Erythroblast (primary cell): ENCODE measurements at regions not wholly inside any gene's neighbourhood (a gene's known extent, or its start where the extent isn't known, plus 50 kb on each side); places are given as distances from the start of the nearest gene placed in this dataset.

ENCODE experiments used
- GATA1 ChIP-seq: IDR thresholded peaks from 2 replicates; pipeline ENCODE4 v1.6.1; 2011; ENCODE audit warnings: low read depth, mild to moderate bottlenecking, control low read depth, low read length, moderate library complexity
- POLR2A ChIP-seq: IDR thresholded peaks from 2 replicates; pipeline ENCODE4 v1.6.1; 2011; ENCODE audit warnings: mild to moderate bottlenecking, low read length

DNA sequence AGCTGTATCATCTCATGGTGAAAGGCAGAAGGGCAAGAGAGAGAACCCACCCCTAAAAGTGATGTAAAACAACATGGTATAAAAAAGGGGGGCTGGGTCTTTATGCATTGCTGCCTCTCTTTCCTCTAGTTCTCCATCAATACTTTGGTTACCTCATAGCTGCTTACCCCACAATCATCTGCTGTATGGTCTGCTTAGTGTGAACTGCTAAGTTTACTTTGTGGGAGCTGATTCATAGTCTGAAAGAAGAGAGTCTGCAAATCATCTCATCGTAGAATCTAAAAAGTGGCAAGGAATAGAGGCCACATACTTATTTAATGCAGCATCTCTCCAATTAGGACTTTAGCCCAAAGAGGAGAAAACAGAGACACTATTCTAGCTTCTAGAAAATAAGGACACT, 546.8 kb downstream of the GBE1 start:
- no peak for TF ChIP-seq POLR2A
- no peak for TF ChIP-seq GATA1
